OCI-LY7 (cell line): ENCODE measurements at regions not wholly inside any gene's neighbourhood (a gene's known extent, or its start where the extent isn't known, plus 50 kb on each side); places are given as distances from the start of the nearest gene placed in this dataset.

ENCODE experiments used
- BruUV-seq: library from RNA; stranded (reverse); fragments of 400-500 nt; replicated peaks from 2 replicates; lab custom pipeline; 2021; lab: Mats Ljungman, UMichigan
- CTCF ChIA-PET: fragments of 300-600 bp; sonication (Branson Sonifier 250); formaldehyde crosslinking; loops from one replicate; lab custom pipeline; 2022; ENCODE audit warnings: antibody characterized with exemption; ENCODE audit not compliant: unreplicated experiment; lab: Charles Lee
- POLR2A ChIA-PET: fragments of 300-600 bp; sonication (Branson Sonifier 250); formaldehyde crosslinking; loops from one replicate; lab custom pipeline; 2022; ENCODE audit warnings: antibody characterized with exemption; lab: Charles Lee
- DNase-seq: peaks from one replicate; pipeline ENCODE4 v3.0.0-alpha.2; 2015; ENCODE audit warnings: low spot score
- H2AFZ ChIP-seq: fragments of 200-600 bp; sonication (generic), shearing (Covaris generic); 2 replicates; pipeline ENCODE4 v1.6.1; 2014; ENCODE audit warnings: mild to moderate bottlenecking, antibody characterized with exemption, low read length, moderate library complexity
- H3K27ac ChIP-seq: fragments of 200-600 bp; sonication (generic); 2 replicates; pipeline ENCODE4 v1.5.1; 2014; ENCODE audit warnings: mixed run types, low read depth, mild to moderate bottlenecking, moderate library complexity, low read length, inconsistent platforms; ENCODE audit not compliant: poor library complexity, severe bottlenecking
- H3K36me3 ChIP-seq: fragments of 200-600 bp; sonication (generic); 2 replicates; pipeline ENCODE4 v1.6.1; 2014; ENCODE audit warnings: mild to moderate bottlenecking, antibody characterized with exemption, low read length, moderate library complexity, mixed read lengths; ENCODE audit not compliant: insufficient read depth
- H3K4me1 ChIP-seq: fragments of 200-600 bp; sonication (generic); 2 replicates; pipeline ENCODE4 v1.5.1; 2014; ENCODE audit warnings: mild to moderate bottlenecking, low read length; ENCODE audit not compliant: insufficient read depth, poor library complexity, severe bottlenecking
- H3K4me2 ChIP-seq: fragments of 200-600 bp; sonication (generic); 2 replicates; pipeline ENCODE4 v1.6.1; 2014; ENCODE audit warnings: mild to moderate bottlenecking, low read length
- H3K4me3 ChIP-seq: fragments of 200-600 bp; sonication (generic); 2 replicates; pipeline ENCODE4 v1.5.1; 2014; ENCODE audit warnings: mild to moderate bottlenecking, low read depth, low read length; ENCODE audit not compliant: poor library complexity, severe bottlenecking
- H3K79me2 ChIP-seq: fragments of 200-600 bp; sonication (generic); 2 replicates; pipeline ENCODE4 v1.6.1; 2016; ENCODE audit warnings: low read depth, mild to moderate bottlenecking, low read length, moderate library complexity, mixed read lengths; ENCODE audit not compliant: insufficient read depth
- H3K9me2 ChIP-seq: fragments of 200-600 bp; sonication (generic); 2 replicates; pipeline ENCODE4 v1.6.1; 2016; ENCODE audit warnings: mild to moderate bottlenecking, low read length, mixed read lengths; ENCODE audit not compliant: insufficient read depth
- H3K9me3 ChIP-seq: fragments of 200-600 bp; sonication (generic); 2 replicates; pipeline ENCODE4 v1.6.1; 2014; ENCODE audit warnings: mild to moderate bottlenecking, mixed run types, low read length, mixed read lengths
- H4K20me1 ChIP-seq: fragments of 200-600 bp; sonication (generic); 2 replicates; pipeline ENCODE4 v1.6.1; 2014; ENCODE audit warnings: mild to moderate bottlenecking, antibody characterized with exemption, low read length, moderate library complexity, mixed read lengths; ENCODE audit not compliant: insufficient read depth
- EZH2phosphoT487 ChIP-seq: fragments of 200-600 bp; sonication (generic); IDR thresholded peaks from 2 replicates; pipeline ENCODE4 v1.6.1; 2018; ENCODE audit warnings: low read depth, borderline replicate concordance, mild to moderate bottlenecking, mixed run types, antibody characterized with exemption, low read length, moderate library complexity, mixed read lengths
- intact Hi-C: fragments of 100-400 bp; cut with micrococcal nuclease; formaldehyde crosslinking; loops from one replicate; pipeline ENCODE4 v1.10.0; 2022; ENCODE audit not compliant: unreplicated experiment
- TF ChIP-seq, protein P1 (sequence below): fragments of 200-600 bp; sonication (generic); conservative IDR thresholded peaks from 2 replicates; pipeline ENCODE4 v1.5.1; 2014; ENCODE audit warnings: mild to moderate bottlenecking, antibody characterized with exemption, low read length, moderate library complexity, mixed read lengths

DNA sequence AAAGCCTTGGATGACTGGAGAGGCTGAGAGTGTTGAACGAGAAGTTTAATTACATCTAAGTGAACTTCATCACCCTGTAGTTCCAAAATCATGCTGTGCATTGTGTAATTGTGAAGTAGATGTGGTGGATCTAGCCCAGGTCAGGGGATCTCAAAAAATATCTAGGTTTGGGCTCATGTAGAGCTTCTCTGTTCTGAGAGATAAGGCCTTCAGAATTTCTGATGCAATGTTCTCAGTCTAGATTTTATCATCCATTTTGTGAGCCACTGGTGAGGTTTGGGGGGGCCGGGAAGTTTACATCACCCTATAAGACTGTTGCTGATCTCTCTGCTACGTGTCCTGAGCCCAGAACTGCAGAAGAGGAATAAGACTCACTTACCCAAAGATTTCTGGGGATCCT, 719.4 kb downstream of the SOCS6 start:
- TF ChIP-seq, protein P1, sequence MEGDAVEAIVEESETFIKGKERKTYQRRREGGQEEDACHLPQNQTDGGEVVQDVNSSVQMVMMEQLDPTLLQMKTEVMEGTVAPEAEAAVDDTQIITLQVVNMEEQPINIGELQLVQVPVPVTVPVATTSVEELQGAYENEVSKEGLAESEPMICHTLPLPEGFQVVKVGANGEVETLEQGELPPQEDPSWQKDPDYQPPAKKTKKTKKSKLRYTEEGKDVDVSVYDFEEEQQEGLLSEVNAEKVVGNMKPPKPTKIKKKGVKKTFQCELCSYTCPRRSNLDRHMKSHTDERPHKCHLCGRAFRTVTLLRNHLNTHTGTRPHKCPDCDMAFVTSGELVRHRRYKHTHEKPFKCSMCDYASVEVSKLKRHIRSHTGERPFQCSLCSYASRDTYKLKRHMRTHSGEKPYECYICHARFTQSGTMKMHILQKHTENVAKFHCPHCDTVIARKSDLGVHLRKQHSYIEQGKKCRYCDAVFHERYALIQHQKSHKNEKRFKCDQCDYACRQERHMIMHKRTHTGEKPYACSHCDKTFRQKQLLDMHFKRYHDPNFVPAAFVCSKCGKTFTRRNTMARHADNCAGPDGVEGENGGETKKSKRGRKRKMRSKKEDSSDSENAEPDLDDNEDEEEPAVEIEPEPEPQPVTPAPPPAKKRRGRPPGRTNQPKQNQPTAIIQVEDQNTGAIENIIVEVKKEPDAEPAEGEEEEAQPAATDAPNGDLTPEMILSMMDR, result no peak
- TF ChIP-seq EZH2phosphoT487, result no peak
- H2AFZ ChIP-seq, result no peak overlapping the region
- intact Hi-C loops, result no loop called here
- no peaks in the 10 kb centered on the region for H3K79me2 ChIP-seq
- H3K36me3 ChIP-seq, result no peaks in the 10 kb centered on the region
- POLR2A ChIA-PET, result no interaction called here
- CTCF ChIA-PET, result no interaction called here
- no peaks in the 10 kb centered on the region for H4K20me1 ChIP-seq
- no peak overlapping the region for H3K4me2 ChIP-seq
- no peak overlapping the region for H3K4me3 ChIP-seq
- BruUV-seq, result no TSS peak
- no peaks in the 10 kb centered on the region for H3K9me3 ChIP-seq
- no peaks in the 10 kb centered on the region for H3K4me1 ChIP-seq
- H3K9me2 ChIP-seq, result no peaks in the 10 kb centered on the region
- no peak overlapping the region for H3K27ac ChIP-seq
- no peak for DNase-seq

DNA sequence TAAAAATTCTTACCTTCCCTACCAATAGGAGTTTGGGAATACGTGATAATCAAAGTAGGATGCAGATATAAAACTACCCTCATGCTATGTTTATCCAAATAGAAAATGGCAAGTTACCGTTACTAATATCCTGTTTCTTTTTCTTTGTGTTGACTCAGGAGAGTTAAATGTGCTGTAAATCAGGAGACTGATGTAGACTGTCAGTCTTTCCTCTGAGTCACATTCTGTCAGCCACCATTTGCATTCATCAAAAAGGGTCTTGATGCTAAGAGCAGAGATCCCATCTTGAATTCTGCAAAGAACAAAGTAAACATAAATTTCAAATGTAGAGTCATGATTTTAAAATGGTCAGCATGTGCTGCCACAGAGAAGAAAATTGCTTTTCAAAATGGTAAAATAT, 712.8 kb downstream of the SOCS6 start:
- BruUV-seq, result no TSS peak
- Histone ChIP-seq H3K4me1 (no peaks in the 10 kb centered on the region), H3K79me2 (no peaks in the 10 kb centered on the region), H3K36me3 (no peaks in the 10 kb centered on the region), H4K20me1 (no peaks in the 10 kb centered on the region), H2AFZ (no peak overlapping the region), H3K4me3 (no peak overlapping the region), H3K27ac (no peak overlapping the region), H3K9me2 (no peaks in the 10 kb centered on the region), H3K9me3 (no peaks in the 10 kb centered on the region), H3K4me2 (no peak overlapping the region)
- no peak for TF ChIP-seq EZH2phosphoT487
- ChIA-PET CTCF (no interaction called here), POLR2A (no interaction called here)
- intact Hi-C loops, result no loop called here
- DNase-seq, result no peak

- H3K4me2 ChIP-seq, result no peak overlapping the region
- H2AFZ ChIP-seq, result no peak overlapping the region
- no peaks in the 10 kb centered on the region for H3K4me1 ChIP-seq
- no peak for DNase-seq
- no peaks in the 10 kb centered on the region for H4K20me1 ChIP-seq
- H3K9me3 ChIP-seq, result no peaks in the 10 kb centered on the region
- no peak overlapping the region for H3K4me3 ChIP-seq
- intact Hi-C loops, result no loop called here
- no peak for TF ChIP-seq EZH2phosphoT487
- TF ChIP-seq, protein P1, result no peak
- no peaks in the 10 kb centered on the region for H3K9me2 ChIP-seq
- ChIA-PET CTCF (no interaction called here), POLR2A (no interaction called here)
- no TSS peak for BruUV-seq
- no peaks in the 10 kb centered on the region for H3K79me2 ChIP-seq
- H3K27ac ChIP-seq, result no peak overlapping the region
- H3K36me3 ChIP-seq, result no peaks in the 10 kb centered on the region
These were observed 709.6 kb downstream of the SOCS6 start for GRCh38 chr18:70998490-70998889.
